ENCODE measurements at regions not wholly inside any gene's neighbourhood (a gene's known extent, or its start where the extent isn't known, plus 50 kb on each side); places are given as distances from the start of the nearest gene placed in this dataset.
"Not testable (repeated sequence)": the region's sequence is repeated elsewhere in the genome, so short reads cannot be mapped to it uniquely, and the experiment has no call there.

- DNase-seq (ENCODE audit: low read depth): no peak
- no peak for TF ChIP-seq CTCF (IDR thresholded peaks at IDR 0.05; ENCODE audit: insufficient read depth, low read depth, low read length, missing control alignments)
- H3K4me3 ChIP-seq (ENCODE audit: low read depth, low read length): no peak overlapping the region
Measured at GRCh38 chr10:61217851-61218565, 235.2 kb downstream of the TMEM26 start.

- H3K4me3 ChIP-seq (ENCODE audit: low read depth, low read length): no peak overlapping the region
- no peak for DNase-seq (ENCODE audit: low read depth)
- TF ChIP-seq CTCF (IDR thresholded peaks at IDR 0.05; ENCODE audit: insufficient read depth, low read depth, low read length, missing control alignments): no peak
Measured at GRCh38 chr10:61215246-61215645, 237.9 kb downstream of the TMEM26 start.

GRCh38 chr10:61211468-61211867, 241.7 kb downstream of the TMEM26 start:
- no peak overlapping the region for H3K4me3 ChIP-seq (ENCODE audit: low read depth, low read length)
- no peak for DNase-seq (ENCODE audit: low read depth)
- TF ChIP-seq CTCF (IDR thresholded peaks at IDR 0.05; ENCODE audit: insufficient read depth, low read depth, low read length, missing control alignments): no peak

GRCh38 chr10:61197057-61197456, 253.1 kb upstream of the RHOBTB1 start:
- H3K4me3 ChIP-seq (ENCODE audit: low read depth, low read length): no peak overlapping the region
- no peak for TF ChIP-seq CTCF (IDR thresholded peaks at IDR 0.05; ENCODE audit: insufficient read depth, low read depth, low read length, missing control alignments)
- no peak for DNase-seq (ENCODE audit: low read depth)

GRCh38 chr10:61195211-61195610, 251.2 kb upstream of the RHOBTB1 start:
- no peak for DNase-seq (ENCODE audit: low read depth)
- no peak for TF ChIP-seq CTCF (IDR thresholded peaks at IDR 0.05; ENCODE audit: insufficient read depth, low read depth, low read length, missing control alignments)
- H3K4me3 ChIP-seq (ENCODE audit: low read depth, low read length): no peak overlapping the region

GRCh38 chr10:61192589-61192988, 248.6 kb upstream of the RHOBTB1 start:
- not testable (repeated sequence) for DNase-seq (ENCODE audit: low read depth); H3K4me3 ChIP-seq (ENCODE audit: low read depth, low read length)

GRCh38 chr10:61192042-61192441, 248.1 kb upstream of the RHOBTB1 start:
- TF ChIP-seq CTCF (IDR thresholded peaks at IDR 0.05; ENCODE audit: insufficient read depth, low read depth, low read length, missing control alignments): no peak
- no peak for DNase-seq (ENCODE audit: low read depth)
- no peak overlapping the region for H3K4me3 ChIP-seq (ENCODE audit: low read depth, low read length)

Data from GM12865 (cell line).